HG02623 (cell line): ENCODE measurements at regions not wholly inside any gene's neighbourhood (a gene's known extent, or its start where the extent isn't known, plus 50 kb on each side); places are given as distances from the start of the nearest gene placed in this dataset.
"Not testable (repeated sequence)": the region's sequence is repeated elsewhere in the genome, so short reads cannot be mapped to it uniquely, and the experiment has no call there.

Source experiments
- ATAC-seq: cut with Tn5 transposase; IDR thresholded peaks from one replicate; pipeline ENCODE4 v1.9.1; 2021; ENCODE audit warnings: moderate library complexity; ENCODE audit not compliant: unreplicated experiment

DNA sequence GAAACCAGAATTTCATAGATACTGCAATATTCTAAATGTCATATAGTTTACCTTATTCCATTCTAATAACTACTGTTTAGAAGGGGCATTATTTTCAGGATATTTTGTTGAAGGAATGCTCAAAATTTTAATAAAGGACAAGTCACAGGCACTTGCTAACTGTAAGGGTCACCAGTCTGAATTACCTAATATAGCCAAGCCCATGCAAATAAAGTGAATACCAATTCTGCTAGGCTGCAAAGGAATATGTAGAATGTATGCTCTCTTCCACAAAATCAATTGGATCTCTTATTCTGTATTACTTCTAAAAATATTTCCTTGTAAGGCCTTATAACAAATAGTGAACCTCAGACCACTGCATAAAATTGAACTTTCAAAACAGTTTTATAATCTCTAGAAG lies 52.3 kb upstream of the FAT4 start:
- ATAC-seq = no peak

DNA sequence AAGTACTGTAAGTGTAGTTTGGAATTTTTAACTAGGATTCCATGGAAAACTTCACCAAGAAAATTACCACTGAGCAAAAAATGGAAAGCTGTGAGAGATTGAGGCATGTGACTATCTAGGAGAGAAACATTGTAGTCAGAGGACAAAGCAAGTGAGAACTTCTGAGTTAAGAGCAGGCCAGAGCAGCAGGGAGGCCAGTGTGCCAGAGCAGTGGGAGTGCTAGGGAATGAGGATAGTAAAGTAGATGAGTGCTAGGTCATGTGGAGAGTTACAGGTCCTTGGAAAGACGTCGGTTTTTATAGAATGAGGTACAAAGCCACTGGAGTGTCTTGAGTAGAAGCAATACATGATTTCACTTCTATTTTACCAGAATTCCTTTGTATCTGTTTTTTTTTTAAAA lies 52.7 kb upstream of the FAT4 start:
- ATAC-seq = no peak

DNA sequence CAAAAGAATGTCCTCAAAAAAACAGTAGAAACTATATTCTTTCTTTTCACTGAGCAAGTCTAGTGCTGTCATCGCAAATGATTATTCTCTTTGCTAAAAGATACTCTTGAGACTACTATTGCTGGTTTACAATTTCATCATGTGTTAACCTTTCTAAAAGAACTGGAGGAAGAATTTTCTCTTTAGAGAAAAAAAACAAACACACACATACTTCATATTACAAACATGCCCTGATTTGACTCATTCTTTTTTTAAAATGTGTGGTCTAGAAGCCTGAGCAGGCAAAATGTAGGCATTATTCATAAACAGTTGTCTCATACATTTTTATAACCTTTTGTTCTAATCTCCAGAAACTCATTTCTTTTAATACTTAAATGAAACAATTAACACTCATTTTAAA lies 60.6 kb upstream of the FAT4 start:
- ATAC-seq = no peak

DNA sequence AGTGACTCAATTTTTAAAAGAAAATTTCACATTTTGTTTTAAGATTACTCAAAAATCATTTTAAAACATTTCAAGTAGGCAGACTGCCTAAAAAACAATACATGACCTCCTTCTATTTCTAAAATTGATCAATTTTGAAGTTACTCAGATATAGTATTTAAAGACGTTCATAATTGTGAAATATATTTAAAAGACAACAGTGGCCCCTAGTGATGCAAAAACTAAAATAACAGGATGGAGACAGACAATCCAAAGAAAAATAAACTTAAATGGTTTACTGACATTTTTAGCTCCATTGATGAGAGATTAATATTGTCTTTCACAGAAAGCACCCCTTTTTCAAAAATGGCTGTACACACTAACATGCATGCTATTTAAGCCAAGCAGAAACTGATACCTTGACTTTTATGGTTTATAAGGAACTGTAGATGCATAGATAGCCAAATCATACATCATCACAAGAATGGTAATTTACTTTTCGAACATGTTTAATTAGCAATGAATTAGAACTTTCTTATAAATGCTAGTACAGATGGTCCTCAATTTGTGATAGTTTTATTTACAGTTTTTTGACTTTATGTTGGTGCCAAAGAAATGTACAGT lies 69.8 kb upstream of the FAT4 start:
- no peak for ATAC-seq

DNA sequence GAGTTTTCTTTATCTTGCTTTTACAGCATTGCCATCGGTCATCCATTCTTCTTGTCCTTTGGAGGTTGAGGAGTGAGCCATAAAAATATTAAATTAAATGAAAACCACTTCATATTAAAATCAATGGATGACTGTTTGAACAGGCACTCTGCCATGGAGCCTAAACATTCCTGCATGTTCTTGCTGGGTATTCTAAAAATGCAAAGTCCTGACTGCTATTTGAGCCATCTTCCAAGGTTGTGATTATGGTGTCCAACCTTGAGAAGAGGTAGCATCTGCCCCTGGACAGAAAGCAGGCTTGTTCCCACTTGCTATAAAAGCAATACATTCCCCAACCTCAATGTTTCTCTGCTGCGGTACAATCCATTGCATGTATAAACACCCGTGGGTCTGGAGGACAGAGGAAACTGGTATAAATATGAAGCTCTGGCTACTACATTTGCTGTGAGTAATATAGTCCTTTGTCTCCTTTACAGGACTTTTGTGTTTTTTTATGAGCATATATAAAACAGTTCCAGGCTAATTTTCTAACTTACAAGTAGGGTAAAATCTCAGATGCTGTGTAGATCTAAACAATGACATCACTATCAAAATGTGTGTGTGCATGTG lies 70.9 kb upstream of the FAT4 start:
- no peak for ATAC-seq

DNA sequence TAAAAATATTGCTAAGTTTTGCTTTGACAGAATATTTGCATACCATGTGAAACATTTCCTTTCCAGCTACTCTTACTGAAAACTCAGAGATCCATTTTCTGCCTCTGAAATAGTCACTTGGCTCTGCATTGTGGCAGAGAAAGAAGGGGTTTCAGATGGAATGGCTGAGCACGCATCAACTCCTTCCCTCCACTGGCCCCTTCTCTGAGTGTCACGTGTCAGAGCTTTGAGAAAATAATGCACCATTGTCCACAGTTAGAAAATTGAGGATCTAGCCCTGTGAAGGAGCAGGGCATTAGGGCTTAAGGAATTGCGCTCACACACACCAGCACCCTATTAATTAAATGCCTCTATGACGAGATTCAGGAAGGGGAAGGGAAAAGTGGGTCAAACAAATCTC lies 78.8 kb upstream of the FAT4 start:
- ATAC-seq = no peak

DNA sequence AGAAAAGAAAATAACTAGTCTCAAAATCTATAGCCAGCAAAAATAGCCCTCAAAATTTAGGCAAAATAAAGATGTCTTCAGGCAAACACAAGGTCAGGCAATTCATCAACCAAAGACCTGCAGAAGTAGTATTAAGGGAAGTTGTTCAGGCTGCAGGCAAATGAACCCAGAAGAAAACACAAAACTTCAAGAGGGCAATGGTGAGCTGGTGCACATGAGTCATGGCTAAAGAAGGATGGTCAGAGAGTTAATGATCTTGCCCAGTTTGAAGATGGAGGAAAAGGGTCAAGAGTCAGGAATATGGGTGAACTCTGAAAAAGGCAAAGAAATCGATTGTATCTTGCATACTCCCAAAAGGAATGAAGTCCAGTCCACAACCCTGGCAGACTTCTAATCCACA lies 83.1 kb upstream of the FAT4 start:
- no peak for ATAC-seq

DNA sequence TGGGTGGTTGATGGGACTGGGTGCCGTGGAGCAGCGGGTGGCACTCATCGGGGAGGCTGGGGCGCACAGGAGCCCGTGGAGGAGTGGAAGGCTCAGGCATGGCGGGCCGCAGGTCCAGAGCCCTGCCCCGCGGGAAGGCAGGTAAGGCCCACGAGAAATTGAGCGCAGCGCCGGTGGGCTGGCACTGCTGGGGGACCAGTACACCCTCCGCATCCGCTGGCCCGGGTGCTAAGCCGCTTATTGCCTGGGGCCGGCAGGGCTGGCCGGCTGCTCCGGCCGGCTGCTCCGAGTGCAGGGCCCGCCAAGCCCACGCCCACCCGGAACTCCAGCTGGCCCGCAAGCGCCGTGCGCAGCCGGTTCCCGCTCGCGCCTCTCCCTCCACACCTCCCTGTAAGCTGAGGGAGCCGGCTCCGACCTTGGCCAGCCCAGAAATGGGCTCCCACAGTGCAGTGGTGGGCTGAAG lies 85.1 kb upstream of the FAT4 start:
- ATAC-seq = no peak

DNA sequence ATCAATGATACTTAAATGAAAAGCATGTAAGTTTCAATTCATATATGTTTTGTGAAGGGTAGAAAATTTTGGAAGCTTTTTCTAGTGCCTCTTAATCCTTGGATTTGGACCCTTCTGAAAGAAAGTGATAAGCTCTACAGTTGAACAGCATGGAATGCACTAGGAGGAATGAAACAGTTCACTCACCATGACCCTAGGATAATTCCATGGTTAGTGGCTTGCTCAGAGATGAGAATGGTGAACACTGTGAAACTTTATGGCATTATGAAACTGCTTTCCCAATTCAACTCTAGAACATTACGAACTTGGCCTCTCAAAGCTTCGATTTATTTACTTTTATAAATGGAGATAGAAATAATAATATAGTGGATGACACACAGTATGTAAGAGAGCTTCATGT lies 88.9 kb upstream of the FAT4 start:
- ATAC-seq = no peak

DNA sequence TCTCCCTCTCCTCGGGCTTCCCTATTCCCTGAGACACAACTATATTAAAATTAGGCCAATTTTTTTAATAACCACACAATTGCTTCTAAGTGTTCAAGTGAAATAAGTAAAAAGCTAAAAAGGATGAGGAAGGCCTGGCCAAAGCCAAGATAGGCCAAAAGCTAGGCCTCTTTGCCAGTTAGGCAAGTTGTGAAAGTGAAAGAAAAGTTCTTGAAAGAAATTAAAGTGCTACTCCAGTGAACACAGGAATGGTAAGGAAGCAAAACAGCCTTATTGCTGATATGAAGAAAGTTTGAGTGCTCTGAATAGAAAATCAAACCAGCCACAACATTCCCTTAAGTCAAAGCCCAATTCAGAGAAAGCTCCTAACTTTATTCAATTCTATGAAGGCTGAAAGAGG lies 114.2 kb upstream of the FAT4 start:
- ATAC-seq = no peak

DNA sequence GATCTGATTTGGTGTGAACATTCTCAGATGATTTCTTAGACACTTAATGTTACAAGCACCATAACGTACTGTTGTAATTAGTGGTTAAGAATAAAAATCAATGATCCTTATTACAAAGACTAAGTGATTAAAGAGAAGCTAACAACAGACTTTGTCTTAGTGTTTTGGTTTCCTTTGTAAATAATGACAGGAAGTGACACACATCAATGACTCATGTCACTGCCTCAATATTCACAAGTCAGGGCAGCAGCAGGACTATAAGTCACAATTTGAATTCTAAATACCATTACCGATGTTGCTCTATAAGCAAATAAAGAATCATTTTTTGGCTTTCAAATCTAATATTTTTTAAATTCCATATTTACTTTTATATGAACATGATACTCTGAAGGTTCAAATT lies 115.8 kb upstream of the FAT4 start:
- ATAC-seq = no peak

DNA sequence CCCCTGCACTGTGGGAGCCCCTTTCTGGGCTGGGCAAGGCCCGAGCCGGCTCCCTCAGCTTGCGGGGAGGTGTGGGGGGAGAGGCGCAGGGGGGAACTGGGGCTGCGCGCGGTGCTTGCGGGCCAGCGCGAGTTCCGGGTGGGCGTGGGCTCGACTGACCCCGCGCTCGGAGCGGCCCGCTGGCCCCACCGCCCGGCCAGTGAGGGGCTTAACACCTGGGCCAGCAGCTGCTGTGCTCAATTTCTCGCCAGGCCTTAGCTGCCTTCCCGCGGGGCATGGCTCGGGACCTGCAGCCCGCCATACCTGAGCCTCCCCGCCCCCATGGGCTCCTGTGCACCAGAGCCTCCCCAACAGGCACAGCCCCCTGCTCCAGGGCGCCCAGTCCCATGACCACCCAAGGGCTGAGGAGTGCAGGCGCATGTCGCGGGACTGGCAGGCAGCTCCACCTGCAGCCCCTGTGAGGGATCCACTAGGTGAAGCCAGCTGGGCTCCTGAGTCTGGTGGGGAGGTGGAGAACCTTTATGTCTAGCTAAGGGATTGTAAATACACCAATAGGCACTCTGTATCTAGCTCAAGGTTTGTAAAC lies 122.8 kb upstream of the FAT4 start:
- not testable (repeated sequence) for ATAC-seq

DNA sequence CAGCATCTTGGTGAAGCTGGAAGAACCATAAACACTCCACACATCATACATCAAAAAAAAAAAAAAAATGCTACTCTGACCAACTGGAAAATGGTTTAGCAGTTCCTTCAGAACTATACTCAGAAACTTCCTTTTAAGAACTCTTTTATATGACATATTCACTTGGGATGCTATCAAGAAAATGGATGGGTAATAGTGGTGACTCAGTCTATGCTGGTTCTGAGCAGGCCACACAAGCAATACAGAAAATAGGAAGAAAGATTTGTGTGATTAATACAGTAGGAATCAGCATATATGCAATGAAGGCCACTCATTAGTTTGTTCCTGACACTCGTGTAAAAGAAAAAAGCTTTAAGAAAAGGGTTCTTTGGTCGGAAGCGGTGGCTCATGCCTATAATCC lies 123.5 kb upstream of the FAT4 start:
- no peak for ATAC-seq

DNA sequence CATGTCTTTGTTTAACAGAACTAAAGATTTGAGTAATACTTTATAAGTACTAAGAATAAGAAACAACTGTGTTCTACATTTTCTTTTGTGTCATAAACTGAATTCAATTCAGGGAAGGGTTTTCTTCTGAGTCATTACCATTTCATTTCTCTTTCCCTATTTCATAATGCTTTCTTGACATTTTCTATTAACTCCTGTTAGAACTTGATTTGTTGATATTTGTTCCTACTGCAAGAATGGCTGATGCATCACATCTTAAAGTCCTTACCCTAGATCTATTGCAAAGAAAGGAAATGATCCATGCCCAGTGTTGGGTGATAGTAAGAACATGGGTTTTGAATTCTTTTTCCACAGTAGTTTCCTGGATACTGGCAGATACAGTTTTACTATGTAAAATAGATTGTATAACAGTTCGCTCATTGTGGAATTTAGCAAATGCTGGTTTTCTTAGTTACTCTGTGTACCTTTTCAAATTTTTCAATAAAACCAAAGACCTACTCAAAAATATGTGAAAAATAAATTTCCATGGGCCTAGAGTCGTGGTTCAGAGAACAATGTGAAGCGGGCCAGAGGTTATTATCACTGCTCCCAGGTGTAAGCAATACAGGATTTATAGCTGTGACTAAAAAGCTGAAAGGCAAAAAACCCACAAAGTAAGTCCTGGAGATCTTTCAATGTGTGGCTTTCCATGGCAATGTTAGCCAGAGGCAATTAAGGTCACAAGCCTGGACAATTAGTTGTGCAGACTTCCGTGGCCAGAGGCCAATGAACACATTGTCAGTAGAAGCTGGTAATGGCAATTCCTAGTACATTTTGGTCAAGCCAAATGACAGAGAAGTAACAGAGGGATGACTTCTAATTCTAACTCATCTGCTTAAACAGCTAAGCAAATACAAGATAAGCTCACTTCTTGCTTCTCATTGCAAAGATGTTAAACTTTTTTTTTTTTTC lies 127.3 kb upstream of the FAT4 start:
- no peak for ATAC-seq

DNA sequence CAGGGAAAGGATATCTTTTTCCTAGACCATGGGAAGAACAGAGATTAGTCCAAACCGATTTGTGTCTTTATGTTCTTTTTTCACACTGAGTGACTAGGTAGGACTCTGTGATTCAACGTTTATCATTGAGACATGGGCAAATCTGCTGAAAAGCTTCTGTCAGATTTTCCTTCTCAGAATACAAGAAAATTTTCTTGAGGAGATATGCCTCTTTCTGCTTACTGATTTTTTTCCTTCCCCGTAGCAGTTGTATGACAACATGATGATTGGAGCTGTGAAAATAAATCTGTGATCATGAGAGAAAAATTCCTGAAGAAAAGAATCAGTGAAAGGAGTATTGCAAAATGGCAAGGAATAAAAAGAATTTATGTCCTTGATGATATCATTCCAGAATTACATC lies 130.6 kb upstream of the FAT4 start:
- no peak for ATAC-seq

DNA sequence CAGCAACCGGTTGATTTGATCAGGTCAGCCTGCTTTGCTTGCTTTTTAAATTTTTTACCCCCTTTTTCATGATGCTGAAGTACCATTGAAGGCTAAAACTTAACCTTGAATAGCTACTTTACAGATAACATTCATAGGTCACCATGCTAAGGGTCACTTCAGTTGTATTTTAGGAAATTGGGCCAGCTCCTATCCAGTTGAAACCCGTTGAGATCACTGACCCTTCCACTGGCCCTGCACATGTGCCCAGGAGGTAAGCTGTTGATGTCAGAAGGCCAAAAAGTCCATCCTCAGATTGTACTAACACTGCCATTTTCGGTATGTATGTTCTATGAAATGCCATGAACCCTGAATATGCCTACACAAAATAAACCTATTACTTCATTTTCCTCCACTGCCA lies 133.0 kb upstream of the FAT4 start:
- ATAC-seq = no peak

DNA sequence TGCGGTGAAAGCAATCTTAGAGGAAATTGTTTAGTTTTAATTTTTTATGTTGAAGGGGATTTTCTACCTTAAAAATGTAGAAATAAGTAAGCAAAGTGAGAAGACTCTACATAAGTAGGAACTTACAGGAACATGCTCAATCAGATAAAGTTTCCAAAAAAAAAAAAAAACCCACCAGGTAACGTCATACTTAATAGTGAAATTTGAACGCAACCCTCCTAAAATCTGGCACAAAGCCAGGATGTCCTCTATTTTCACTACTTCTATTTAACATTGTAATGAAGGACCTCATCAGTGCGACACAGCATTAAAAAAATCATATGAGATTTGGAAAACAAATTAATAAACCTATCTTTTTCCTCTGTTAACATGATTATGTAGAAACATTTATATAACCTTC lies 135.0 kb upstream of the FAT4 start:
- ATAC-seq = no peak

DNA sequence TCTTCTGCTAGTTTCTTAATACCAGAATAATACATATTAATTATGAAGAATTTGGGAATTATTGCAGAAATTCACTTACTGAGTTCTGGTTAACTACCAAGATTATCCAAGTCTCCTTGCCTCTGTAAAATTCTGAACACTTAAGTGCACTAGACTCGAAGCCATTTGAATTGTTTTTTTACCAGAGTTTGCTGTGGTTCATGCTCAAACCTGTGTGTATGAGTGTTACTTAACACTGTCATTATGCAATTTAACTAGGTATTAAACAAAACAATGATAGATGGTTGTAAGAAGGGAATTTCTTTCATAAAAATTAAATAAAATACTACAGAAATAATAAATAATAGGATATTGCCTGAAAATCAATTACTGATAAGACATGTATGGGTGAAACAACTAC lies 145.6 kb upstream of the FAT4 start:
- ATAC-seq = no peak

DNA sequence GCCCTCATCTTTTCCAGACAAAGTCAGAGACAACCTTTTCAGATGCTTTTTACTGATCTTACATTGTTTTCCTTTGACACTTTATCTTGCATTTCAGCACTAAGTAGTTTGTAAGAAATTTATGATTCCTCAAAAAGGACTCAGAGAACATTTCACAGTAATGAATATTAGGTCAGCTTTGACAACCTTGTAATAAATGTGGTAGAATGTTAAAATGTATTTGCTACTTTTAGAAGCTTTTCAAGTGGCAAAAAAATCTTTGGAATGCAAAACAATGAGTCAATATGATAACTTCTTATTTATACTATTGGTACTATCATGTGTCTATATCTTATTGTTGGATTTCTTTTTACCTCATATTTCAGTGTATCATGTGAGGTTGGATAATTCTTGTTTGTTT lies 146.2 kb upstream of the FAT4 start:
- ATAC-seq = no peak

DNA sequence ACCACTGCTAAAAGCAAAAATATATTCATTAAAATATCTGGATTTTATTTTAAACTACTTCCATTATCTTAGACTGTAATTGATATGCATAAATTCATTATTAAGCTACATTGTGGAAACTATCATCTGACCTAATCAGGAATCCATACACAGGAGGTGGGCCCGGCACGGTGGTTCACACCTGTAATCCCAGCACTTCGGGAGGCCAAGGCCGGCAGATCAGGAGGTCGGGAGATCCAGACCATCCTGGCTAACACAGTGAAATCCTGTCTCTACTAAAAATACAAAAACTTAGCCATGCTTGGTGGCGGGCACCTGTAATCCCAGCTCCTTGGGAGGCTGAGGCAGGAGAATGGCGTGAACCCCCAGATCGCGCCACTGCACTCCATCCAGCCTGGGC lies 148.7 kb upstream of the FAT4 start:
- not testable (repeated sequence) for ATAC-seq

DNA sequence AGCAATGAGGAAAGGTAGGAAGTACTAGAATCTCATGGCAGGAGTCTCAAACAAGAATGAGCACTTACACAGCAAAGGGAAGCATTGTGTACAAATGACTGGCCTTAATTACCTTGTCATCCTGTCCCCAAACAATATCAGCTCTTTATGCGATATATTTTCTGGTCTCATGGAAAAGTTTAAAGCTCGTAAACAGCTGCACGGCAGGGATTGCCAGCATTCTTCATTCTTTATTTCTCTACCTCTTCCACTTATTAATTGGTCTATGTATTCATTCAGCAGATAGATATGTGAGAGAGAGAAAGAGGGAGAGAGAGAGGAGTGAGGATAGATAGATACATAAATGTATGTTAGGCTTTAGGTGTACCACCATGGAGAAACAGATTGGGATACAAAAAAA lies 155.8 kb upstream of the FAT4 start:
- no peak for ATAC-seq

DNA sequence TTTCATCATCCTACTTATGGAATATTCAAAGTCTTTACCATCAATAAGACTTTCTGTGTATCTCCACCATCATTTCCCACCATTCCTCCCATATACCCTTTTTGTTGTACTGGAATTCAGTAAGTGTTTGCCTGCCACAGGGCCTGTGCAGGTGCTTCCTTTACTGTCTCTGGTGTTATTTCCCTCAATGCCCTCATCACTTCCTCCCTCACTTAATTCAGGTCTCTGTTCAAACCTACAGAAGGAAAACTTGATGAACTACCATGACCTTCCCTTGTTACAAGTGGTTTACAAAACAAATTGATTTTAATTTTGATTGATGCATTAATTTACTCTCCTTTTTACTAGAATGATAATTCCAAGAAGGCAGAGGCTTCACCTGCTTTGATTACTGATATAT lies 159.5 kb upstream of the FAT4 start:
- ATAC-seq = no peak
